HepG2 (cell line): ENCODE measurements at regions not wholly inside any gene's neighbourhood (a gene's known extent, or its start where the extent isn't known, plus 50 kb on each side); places are given as distances from the start of the nearest gene placed in this dataset.

Experiments
- CTCF ChIP-seq: sonication (generic); formaldehyde crosslinking; IDR thresholded peaks from 2 replicates; pipeline ENCODE4 v1.5.0; 2020; ENCODE audit warnings: mild to moderate bottlenecking, missing genetic modification reagents, moderate library complexity
- FIP1L1 ChIP-seq: fragments of 200-400 bp; formaldehyde crosslinking; IDR thresholded peaks from 2 replicates; pipeline ENCODE4 v1.6.1; 2018; ENCODE audit warnings: low read depth, mild to moderate bottlenecking, low read length, moderate library complexity, borderline replicate concordance; ENCODE audit not compliant: insufficient read depth
- GATAD2A ChIP-seq: IDR thresholded peaks from 2 replicates; pipeline ENCODE4 v1.6.1; 2016
- KAT8 ChIP-seq: IDR thresholded peaks from 2 replicates; pipeline ENCODE4 v1.6.1; 2016; ENCODE audit warnings: missing genetic modification reagents, missing compliant biosample characterization
- KLF15 ChIP-seq: sonication (generic); formaldehyde crosslinking; IDR thresholded peaks from 2 replicates; pipeline ENCODE4 v1.8.1; 2023; ENCODE audit warnings: borderline replicate concordance, mild to moderate bottlenecking, inconsistent platforms, missing genetic modification reagents, mixed read lengths
- MED1 ChIP-seq: sonication (generic); formaldehyde crosslinking; IDR thresholded peaks from 2 replicates; pipeline ENCODE4 v1.4.0; 2020; ENCODE audit warnings: missing genetic modification reagents
- MIXL1 ChIP-seq: IDR thresholded peaks from 2 replicates; pipeline ENCODE4 v1.6.1; 2016
- PAX8 ChIP-seq: sonication (generic); formaldehyde crosslinking; IDR thresholded peaks from 2 replicates; pipeline ENCODE4 v1.8.0; 2022; ENCODE audit warnings: mild to moderate bottlenecking, missing genetic modification reagents, borderline replicate concordance
- PCBP1 ChIP-seq: fragments of 200-400 bp; formaldehyde crosslinking; IDR thresholded peaks from 2 replicates; pipeline ENCODE4 v1.6.1; 2017; ENCODE audit warnings: mild to moderate bottlenecking, low read depth, low read length, borderline replicate concordance
- PLRG1 ChIP-seq: fragments of 450-650 bp; conservative IDR thresholded peaks from 2 replicates; pipeline ENCODE4 v1.6.1; 2016
- PRMT3 ChIP-seq: sonication (generic); formaldehyde crosslinking; IDR thresholded peaks from 2 replicates; pipeline ENCODE4 v1.8.1; 2022; ENCODE audit warnings: low read depth, mild to moderate bottlenecking, moderate library complexity, missing genetic modification reagents, borderline replicate concordance
- RAD21 ChIP-seq: fragments of 450-650 bp; formaldehyde crosslinking; IDR thresholded peaks from 2 replicates; pipeline ENCODE4 v1.5.0; 2020; ENCODE audit warnings: mild to moderate bottlenecking
- REL ChIP-seq: sonication (generic); formaldehyde crosslinking; conservative IDR thresholded peaks from 2 replicates; pipeline ENCODE4 v1.8.0; 2022; ENCODE audit warnings: mild to moderate bottlenecking, missing genetic modification reagents, moderate library complexity
- SALL1 ChIP-seq: sonication (generic); formaldehyde crosslinking; IDR thresholded peaks from 2 replicates; pipeline ENCODE4 v1.8.0; 2022; ENCODE audit warnings: mild to moderate bottlenecking, missing genetic modification reagents
- SOX6 ChIP-seq, 2 experiments: fragments of 450-650 bp in 1 of 2; sonication (generic) in 1 of 2; formaldehyde crosslinking in 1 of 2; IDR thresholded peaks; 2 replicates each; pipeline versions ENCODE4 v1.4.0 to v1.6.1; 2017 to 2020; ENCODE audit warnings: antibody characterized with exemption in 1 of 2, mild to moderate bottlenecking in 1 of 2, missing genetic modification reagents in 1 of 2
- TBP ChIP-seq: sonication (generic); formaldehyde crosslinking; IDR thresholded peaks from 2 replicates; pipeline ENCODE4 v1.5.0; 2020; ENCODE audit warnings: missing genetic modification reagents
- ZBTB39 ChIP-seq: sonication (generic); formaldehyde crosslinking; IDR thresholded peaks from 2 replicates; pipeline ENCODE4 v1.5.0; 2020; ENCODE audit warnings: missing genetic modification reagents
- ZC3H4 ChIP-seq: sonication (generic); formaldehyde crosslinking; IDR thresholded peaks from 2 replicates; pipeline ENCODE4 v1.4.0; 2020; ENCODE audit warnings: missing genetic modification reagents, borderline replicate concordance
- ZFP1 ChIP-seq: IDR thresholded peaks from 2 replicates; pipeline ENCODE4 v1.6.1; 2016
- ZMYM4 ChIP-seq: sonication (generic); formaldehyde crosslinking; IDR thresholded peaks from 2 replicates; pipeline ENCODE4 v1.8.1; 2023; ENCODE audit warnings: mild to moderate bottlenecking, missing genetic modification reagents
- ZNF12 ChIP-seq: sonication (generic); formaldehyde crosslinking; IDR thresholded peaks from 2 replicates; pipeline ENCODE4 v1.5.0; 2020; ENCODE audit warnings: missing genetic modification reagents
- ZNF263 ChIP-seq: sonication (generic); formaldehyde crosslinking; IDR thresholded peaks from 2 replicates; pipeline ENCODE4 v1.4.0; 2020; ENCODE audit warnings: missing genetic modification reagents
- ZNF282 ChIP-seq: fragments of 450-650 bp; IDR thresholded peaks from 2 replicates; pipeline ENCODE4 v1.6.1; 2018; ENCODE audit not compliant: partially characterized antibody
- ZNF562 ChIP-seq: sonication (generic); formaldehyde crosslinking; IDR thresholded peaks from 2 replicates; pipeline ENCODE4 v1.8.0; 2022; ENCODE audit warnings: missing genetic modification reagents, borderline replicate concordance
- ZNF567 ChIP-seq: sonication (generic); formaldehyde crosslinking; IDR thresholded peaks from 2 replicates; pipeline ENCODE4 v1.8.1; 2023; ENCODE audit warnings: mild to moderate bottlenecking, missing genetic modification reagents, borderline replicate concordance
- ZNF781 ChIP-seq: sonication (generic); formaldehyde crosslinking; IDR thresholded peaks from 2 replicates; pipeline ENCODE4 v1.5.1; 2020; ENCODE audit warnings: borderline replicate concordance, mild to moderate bottlenecking, missing genetic modification reagents; ENCODE audit errors: not compliant biosample characterization
- ZSCAN31 ChIP-seq: sonication (generic); formaldehyde crosslinking; IDR thresholded peaks from 2 replicates; pipeline ENCODE4 v1.5.0; 2020; ENCODE audit warnings: low read depth, mild to moderate bottlenecking, missing genetic modification reagents
- TF ChIP-seq, protein P1 (sequence below): sonication (generic); formaldehyde crosslinking; IDR thresholded peaks from 2 replicates; pipeline ENCODE4 v1.5.1; 2020; ENCODE audit warnings: mild to moderate bottlenecking, moderate library complexity, missing genetic modification reagents

DNA sequence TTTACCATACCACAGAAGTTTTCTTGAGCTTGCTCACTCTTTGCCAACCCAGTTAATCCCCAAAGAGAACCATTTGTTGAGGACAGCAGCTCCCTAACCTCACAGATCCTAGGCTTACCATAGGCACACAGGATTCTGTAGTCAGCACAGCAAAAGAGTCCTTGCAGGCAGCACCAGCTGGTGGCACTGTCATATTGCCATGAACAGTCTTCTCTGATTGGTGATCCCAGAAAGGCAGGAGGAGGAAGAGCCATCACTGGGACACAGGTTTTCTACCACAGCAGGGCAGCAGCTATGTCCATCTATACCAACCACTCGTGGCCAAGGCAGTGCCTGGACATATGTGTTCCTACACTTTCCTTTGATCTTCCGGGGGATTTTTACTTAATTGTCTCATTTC, 297.1 kb upstream of the CD180 start (continued):
- TF ChIP-seq SALL1 (CRISPR knock-in tag) (peak; percentile 33; the same call in 1 of the 2 replicates), PRMT3 (CRISPR knock-in tag) (no peak), ZFP1 (CRISPR knock-in tag) (no peak), PLRG1 (no peak), KLF15 (no peak), MIXL1 (peak; percentile 24; the same call in 1 of the 2 replicates), SOX6 (IDR thresholded peaks at IDR 0.05) (no peak), SOX6 (CRISPR knock-in tag; IDR thresholded peaks at IDR 0.05) (0 out of 2 replicates have a peak, but pooled peaks have one; percentile 10), GATAD2A (CRISPR knock-in tag) (0 out of 2 replicates have a peak, but pooled peaks have one; percentile 15), REL (CRISPR knock-in tag) (no peak), ZBTB39 (no peak), ZNF263 (CRISPR knock-in tag) (0 out of 2 replicates have a peak, but pooled peaks have one; percentile 29), ZNF282 (no peak), TBP (no peak), ZSCAN31 (CRISPR knock-in tag) (no peak), ZNF562 (CRISPR knock-in tag) (no peak), PAX8 (CRISPR knock-in tag) (no peak), RAD21 (CRISPR knock-in tag) (peak; percentile 74; the same call in 1 of the 2 replicates), CTCF (CRISPR knock-in tag) (peak; percentile 87), MED1 (no peak), KAT8 (no peak), ZNF781 (no peak), ZNF12 (0 out of 2 replicates have a peak, but pooled peaks have one; percentile 25), ZC3H4 (CRISPR knock-in tag) (no peak), ZNF567 (CRISPR knock-in tag) (no peak), ZMYM4 (CRISPR knock-in tag) (0 out of 2 replicates have a peak, but pooled peaks have one; percentile 26), PCBP1 (no peak), FIP1L1 (no peak)
- TF ChIP-seq, protein P1, sequence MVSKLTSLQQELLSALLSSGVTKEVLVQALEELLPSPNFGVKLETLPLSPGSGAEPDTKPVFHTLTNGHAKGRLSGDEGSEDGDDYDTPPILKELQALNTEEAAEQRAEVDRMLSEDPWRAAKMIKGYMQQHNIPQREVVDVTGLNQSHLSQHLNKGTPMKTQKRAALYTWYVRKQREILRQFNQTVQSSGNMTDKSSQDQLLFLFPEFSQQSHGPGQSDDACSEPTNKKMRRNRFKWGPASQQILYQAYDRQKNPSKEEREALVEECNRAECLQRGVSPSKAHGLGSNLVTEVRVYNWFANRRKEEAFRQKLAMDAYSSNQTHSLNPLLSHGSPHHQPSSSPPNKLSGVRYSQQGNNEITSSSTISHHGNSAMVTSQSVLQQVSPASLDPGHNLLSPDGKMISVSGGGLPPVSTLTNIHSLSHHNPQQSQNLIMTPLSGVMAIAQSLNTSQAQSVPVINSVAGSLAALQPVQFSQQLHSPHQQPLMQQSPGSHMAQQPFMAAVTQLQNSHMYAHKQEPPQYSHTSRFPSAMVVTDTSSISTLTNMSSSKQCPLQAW (CRISPR knock-in tag): no peak
